ENCODE measurements at regions not wholly inside any gene's neighbourhood (a gene's known extent, or its start where the extent isn't known, plus 50 kb on each side); places are given as distances from the start of the nearest gene placed in this dataset.

- no peak for DNase-seq (ENCODE audit: low read depth)
Measured at GRCh38 chr5:123808461-123809380, 296.7 kb downstream of the CSNK1G3 start.

DNA sequence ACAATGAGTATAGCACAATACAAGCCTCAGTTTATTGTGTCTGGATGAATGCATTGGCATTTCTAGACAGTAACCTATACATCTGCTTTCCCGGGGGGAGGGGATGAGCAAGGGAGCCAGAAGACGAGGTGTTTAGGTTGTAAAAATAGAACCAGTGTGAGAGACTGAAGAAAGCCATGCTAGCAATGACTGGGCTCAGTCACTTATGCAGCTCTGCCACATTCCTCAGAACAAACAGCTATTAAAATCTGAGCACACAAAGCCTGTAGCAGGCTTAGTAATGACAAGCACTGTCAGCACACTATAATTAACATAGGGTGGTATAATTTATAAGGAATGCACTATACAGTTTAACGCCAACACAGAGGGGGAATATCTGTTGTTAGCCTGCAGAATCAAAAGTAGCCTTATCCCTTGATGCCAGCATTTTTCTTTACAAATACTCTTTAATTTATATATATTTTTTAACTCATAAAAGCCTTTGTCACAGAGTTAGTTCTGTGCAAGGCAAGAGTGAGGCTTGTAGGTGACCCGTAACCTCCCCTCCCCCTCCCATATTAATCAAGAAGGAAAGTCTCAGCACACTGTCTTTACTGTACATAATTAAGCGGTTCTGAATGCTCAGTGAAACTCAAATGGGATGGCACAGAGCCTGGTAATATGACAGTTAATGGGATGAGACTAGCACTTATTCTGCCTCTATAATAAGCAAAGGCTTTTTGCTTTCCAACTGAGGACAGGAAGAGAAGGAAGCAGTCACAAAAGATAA, 295.4 kb downstream of the CSNK1G3 start:
- no peak for DNase-seq (ENCODE audit: low read depth)

GRCh38 chr5:123806644-123807043, 294.7 kb downstream of the CSNK1G3 start:
- DNase-seq (ENCODE audit: low read depth), result no peak

GRCh38 chr5:123805300-123805699, 293.3 kb downstream of the CSNK1G3 start:
- DNase-seq (ENCODE audit: low read depth), result no peak

GRCh38 chr5:123803359-123803758, 291.4 kb downstream of the CSNK1G3 start:
- no peak for DNase-seq (ENCODE audit: low read depth)

DNA sequence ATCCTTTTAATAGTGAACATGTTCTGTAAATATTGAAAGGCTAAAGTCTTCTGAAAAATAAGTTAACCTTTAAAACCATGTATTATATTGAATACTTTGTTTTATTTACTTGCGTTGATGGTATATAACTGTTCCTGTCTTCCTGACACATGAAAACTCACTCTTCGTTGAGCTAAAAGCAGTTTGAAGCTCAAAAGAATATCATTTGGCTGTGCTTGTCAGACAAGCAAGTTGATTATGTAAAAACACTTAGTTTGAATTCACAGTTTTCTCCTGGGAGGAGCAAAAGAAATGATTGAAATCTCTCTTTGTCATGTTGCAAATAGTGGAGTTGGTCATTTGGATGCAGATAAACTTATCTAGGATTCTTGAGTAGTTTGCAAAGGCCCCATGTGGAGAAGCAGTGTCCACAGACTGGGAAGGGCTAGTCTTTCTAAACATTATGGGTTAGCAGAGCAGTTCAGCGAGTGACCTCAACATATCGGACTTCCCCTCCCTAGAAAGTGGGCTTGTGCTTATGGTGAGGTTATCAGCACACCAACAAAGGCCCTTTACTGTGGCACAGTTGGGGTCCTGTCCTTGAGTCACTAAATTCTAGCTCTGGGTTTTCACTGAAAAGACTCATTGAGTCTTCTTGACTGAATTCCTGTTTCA, 290.4 kb downstream of the CSNK1G3 start:
- no peak for DNase-seq (ENCODE audit: low read depth)

- no peak for DNase-seq (ENCODE audit: low read depth)
Measured at GRCh38 chr5:123800640-123801039, 288.7 kb downstream of the CSNK1G3 start.

GRCh38 chr5:123795688-123796087, 283.7 kb downstream of the CSNK1G3 start:
- DNase-seq (ENCODE audit: low read depth), result no peak

DNA sequence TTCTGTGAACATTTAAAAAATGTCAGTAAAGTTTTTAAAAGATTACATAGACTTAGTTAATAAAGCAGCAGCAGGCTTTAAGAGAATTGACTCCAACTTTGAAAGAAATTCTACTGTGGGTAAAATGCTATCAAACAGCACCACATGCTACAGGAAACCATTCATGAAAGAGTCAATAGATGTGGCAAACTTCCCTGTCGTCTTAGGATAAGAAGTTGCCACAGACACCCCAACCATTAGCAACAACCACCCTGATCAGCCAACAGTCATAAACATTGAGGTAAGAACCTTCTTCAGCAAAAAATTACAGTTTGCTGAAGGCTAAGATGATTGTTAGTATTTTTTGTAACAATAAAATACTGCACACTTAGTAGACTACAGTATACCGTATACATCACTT, 278.2 kb downstream of the CSNK1G3 start:
- no peak for DNase-seq (ENCODE audit: low read depth)

DNA sequence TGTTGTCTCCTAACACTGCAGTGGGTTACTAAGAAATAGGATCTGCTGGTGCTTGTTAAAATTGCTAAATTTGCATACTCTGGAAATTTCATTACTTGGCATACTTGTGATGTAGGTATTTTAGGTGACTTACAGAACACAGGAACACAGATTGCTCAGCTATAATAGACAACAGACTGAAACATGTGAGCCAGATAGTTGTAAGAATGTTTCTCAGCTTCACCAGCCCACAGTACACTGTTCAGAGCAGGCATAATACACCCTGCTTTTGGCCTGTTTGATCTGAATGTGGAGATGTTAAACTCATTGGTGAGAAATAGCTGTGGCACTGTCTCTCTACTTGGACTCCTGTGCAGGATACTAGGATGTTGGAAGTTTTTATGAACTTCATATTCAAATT, 275.7 kb downstream of the CSNK1G3 start:
- no peak for DNase-seq (ENCODE audit: low read depth)

DNA sequence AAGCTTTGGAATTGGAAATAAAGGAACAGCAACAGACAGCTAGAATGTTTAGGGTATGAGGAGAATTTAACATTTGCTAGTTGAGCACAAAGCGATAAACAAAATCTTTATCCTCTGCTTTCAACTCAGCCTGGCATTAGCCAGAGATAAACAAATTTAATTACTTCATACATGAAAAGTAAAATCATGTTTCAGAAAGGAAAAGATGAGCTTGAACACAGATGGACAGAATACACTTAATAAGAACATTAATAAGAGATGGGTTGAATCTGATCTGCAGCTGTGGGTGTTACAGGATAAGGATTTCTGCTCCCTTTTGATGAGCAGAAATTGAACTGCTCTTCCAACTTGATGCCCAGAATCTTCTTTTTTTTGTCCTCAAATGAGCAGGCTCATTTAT, 275.2 kb downstream of the CSNK1G3 start:
- no peak for DNase-seq (ENCODE audit: low read depth)

DNA sequence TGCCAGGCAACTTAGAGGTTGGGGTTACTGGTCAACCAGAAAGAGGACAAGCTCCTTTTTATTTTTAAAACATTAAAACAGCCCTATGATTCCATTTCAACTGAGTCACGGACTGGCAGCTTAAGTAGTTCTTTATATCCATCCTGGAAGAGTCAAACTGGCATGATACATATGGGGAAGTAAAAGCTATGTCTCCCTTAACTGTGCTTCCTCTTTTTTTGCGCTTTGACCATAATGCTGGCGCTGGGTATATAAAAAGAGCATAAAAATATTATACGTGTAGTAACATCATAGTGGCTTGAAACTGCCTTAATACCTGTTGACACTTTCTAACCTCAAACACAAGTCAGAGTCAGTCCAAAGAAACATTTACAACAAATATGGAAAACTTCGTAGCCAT, 274.4 kb downstream of the CSNK1G3 start:
- DNase-seq (ENCODE audit: low read depth), result no peak

DNA sequence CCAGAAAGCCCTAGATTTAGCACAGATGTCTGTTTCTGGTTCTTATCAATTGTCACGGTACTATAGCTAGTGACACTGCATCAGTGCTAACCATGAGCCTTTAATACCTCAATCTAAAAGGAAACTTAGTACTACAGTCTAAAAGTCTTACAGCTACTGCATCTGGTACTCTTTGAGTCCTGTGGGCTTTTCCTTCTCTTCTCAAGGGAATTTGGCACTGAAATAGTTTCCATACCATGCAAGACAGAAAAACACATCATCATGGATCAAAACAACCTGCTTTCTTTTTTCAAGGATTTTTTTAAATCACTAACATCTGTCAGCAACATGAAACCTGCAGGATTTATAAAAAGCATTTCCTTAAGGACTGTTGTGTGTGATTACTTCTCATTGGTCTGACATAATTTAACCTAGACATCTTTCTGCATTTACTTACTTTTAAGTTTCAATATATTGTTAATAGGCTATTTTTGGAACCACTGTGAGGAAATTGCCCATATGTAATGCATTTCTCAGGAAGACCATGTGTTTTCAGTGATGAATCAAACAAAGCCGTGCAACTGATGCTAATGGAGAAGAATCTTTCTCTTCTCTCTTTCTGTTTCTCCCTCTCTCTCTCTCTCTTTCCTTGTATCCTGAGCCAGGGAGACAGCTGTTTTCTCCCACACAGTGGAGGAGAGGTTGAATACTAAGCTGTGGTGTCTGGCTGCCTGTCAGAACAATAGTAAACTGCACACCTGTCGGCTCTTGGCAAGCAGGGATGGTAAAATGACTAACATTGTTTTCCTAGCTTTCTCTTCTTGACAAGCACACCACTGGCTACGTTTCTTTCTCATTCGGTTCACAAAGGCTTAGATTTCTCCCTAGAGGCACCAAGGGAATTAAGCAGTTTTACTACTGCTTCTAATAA, 273.4 kb downstream of the CSNK1G3 start:
- no peak for DNase-seq (ENCODE audit: low read depth)

GRCh38 chr5:123783421-123783820, 271.4 kb downstream of the CSNK1G3 start:
- DNase-seq (ENCODE audit: low read depth), result no peak

GRCh38 chr5:123778641-123779040, 266.7 kb downstream of the CSNK1G3 start:
- no peak for DNase-seq (ENCODE audit: low read depth)

DNA sequence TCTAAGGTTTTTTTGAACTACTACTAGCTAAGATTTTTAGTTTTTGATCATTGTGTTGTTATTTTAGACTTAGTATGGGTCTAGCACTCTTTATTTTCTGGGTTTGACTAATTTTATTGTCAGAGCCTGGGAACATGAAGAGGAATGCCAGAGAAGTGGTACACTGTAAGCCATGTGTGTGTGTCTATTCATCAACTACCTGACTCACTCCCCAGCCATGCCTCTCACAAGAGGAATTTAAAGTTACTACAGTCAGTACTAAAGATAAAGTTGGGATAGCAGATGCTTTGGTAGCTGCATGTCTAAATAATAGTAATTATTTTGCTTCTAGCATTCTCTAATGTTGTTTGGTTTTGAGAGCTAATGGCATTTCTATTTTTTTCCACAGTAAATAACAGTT, 264.8 kb downstream of the CSNK1G3 start:
- no peak for DNase-seq (ENCODE audit: low read depth)

DNA sequence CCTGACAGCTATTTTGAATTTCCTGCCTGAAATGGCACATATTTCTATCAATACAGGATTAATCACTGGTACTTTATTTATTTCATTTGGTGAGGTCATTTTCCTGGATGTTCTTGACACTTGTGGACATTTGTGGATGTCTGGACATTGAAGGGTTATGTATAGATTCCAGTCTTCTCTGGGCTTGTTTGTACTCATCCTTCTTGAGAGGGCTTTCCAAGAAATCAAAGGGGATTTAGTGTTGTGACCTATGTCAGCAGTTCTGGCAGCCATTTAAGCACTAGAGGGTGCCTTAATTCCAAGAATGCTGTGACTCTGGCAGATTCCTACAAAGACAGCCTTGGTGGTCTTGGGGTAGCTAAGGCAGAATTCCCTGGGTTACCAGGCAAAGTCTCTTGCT, 259.7 kb downstream of the CSNK1G3 start:
- DNase-seq (ENCODE audit: low read depth), result no peak

- no peak for DNase-seq (ENCODE audit: low read depth)
Measured at GRCh38 chr5:123763201-123763600, 251.2 kb downstream of the CSNK1G3 start.

DNA sequence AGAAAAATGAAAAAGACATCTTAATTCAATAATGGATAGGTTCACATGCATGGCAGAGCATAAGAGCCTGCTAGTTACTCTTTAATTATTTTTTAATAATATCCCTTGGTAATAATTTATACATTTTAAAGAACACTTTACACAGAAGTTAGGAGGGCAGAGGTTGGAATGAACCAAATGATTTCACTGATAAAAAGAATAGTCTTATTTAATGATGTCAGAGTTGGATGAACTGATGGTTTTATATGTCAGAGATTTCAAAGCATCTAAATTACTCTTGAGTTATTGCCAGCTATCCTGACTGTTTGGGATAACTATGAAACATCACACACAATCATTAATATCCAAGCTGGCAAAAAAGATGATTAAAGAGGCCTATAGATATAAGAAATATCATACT, 244.8 kb downstream of the CSNK1G3 start:
- no peak for DNase-seq (ENCODE audit: low read depth)

DNA sequence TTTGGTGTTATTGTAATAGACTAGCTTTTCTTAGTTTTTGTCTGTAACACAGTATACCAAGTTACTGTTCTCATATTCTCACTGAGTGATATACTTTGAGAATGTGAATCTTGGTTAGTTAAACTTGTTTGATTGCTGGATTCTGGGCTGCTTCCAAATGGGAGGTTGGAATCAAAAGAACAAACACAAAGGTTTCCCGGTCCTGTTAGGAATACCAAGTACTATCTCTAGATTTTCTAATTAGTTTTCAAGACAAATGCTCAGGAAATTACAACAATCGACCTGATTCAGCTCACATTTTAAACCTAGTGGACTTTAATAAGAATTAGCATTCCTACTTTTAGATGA, 244.3 kb downstream of the CSNK1G3 start:
- DNase-seq (ENCODE audit: low read depth), result no peak

DNA sequence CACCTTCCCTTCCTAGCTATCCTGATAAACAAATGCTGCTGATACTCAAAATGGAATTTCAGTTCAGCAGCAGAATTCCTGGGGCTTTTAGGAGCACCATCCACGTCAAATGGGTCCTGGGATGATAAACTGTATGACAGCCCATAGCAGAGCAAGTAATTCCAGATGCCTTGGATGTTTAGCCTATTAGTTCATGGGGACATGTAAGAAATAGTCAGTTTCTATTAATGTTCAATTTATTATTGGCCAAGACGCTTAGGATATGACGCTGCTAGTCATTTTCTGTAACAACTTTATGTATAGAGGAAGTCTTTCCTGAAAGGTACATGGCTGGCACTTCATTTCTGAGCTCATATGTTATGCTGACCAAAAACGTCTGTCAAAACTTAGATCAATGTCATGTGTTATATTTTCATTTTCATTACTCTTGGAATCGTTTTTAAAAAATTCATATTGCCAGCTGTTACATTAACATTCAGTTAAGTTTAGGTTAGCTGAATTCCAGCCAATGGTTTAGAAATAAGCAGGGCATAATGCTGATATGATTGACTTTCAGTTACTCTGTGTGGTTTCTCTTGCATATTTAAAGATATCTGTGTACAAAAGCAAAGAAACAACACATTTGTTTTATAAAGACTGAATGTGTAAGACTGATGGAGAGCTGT, 243.8 kb downstream of the CSNK1G3 start:
- no peak for DNase-seq (ENCODE audit: low read depth)

Measured in activated T-cell treated with anti-CD3 and anti-CD28 coated beads for 1 hour (primary cell).